DMS53 treated with DMSO at 0.1 percent for 48 hours (cell line): ENCODE measurements at regions not wholly inside any gene's neighbourhood (a gene's known extent, or its start where the extent isn't known, plus 50 kb on each side); places are given as distances from the start of the nearest gene placed in this dataset.

ENCODE experiments used
- DNase-seq: peaks from one replicate; lab custom pipeline; 2025; ENCODE audit not compliant: unreplicated experiment; lab: John Stamatoyannopoulos, UW

DNA sequence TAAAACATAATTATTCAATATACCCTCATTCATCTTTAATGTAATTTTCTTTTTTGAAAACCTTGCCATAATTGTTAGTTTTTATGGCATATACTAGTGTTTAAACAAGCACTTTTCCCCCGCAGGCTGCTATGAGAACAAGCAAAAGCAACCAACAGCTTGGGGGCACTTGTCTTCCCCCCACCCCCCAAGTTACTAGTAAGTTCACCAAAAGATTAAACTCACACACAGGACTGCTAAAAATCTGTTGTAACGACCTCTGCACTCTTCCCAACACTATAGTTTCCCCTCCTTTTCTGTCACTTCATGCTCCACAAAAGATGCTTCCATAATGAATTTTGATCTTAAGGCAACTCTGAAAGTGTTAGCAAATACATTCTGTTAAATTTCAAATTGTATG, 474.9 kb upstream of the SOX5 start:
- no peak for DNase-seq

DNA sequence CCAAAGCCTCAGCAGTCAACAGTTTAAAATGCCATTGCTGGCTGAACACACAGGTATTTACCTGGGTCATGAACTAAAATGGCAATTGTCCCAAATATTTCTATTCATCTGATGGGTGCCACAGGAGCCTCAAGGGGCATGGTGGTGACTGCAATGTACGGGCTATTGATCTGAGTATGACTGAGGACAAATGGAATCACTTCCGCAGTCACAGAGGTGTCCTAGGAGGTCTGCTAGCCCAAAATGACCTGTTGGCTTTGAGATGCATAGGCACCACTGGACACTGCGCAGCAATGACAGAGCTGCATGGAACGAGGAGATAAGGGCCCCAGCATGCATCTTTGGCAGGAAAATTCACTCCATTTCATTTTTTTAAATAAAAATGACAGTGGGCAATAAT, 474.1 kb upstream of the SOX5 start:
- DNase-seq: no peak

DNA sequence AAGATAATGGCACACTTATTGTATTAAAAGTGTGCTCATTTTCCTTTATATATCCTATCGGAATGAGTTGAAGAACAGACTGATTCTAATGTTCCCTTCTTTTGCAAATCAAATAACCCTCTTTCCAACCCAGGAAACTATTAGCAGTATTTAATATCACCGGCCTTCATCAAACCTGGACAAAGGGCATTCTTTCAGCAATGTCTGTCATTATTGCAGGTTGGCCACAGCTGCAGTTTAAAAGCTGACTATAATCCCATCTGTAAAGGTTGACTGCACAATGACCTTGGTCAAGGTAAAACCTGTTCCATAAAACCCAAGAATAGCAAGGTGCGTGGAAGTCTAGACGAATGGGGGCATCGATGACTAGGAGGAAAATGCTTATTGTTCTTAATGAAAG, 472.3 kb upstream of the SOX5 start:
- no peak for DNase-seq

DNA sequence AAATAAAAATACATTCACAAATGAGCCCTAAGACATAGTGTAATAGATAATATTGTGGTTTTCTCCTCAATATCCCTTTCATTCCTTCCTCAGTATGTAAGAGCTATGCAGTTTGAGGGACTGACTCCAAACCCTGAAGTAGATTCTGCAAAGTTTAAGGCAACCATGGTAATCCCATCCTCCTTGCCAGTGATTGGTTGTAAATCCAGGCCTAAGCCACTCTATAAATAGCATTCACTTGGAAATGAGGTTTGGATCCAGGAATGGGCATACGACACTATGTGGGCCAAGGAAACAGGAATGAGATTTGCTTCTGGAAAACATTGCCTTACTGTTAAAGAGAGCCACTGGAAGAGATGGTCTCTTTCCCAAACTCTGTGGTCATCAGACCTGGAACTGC, 468.7 kb upstream of the SOX5 start:
- no peak for DNase-seq

DNA sequence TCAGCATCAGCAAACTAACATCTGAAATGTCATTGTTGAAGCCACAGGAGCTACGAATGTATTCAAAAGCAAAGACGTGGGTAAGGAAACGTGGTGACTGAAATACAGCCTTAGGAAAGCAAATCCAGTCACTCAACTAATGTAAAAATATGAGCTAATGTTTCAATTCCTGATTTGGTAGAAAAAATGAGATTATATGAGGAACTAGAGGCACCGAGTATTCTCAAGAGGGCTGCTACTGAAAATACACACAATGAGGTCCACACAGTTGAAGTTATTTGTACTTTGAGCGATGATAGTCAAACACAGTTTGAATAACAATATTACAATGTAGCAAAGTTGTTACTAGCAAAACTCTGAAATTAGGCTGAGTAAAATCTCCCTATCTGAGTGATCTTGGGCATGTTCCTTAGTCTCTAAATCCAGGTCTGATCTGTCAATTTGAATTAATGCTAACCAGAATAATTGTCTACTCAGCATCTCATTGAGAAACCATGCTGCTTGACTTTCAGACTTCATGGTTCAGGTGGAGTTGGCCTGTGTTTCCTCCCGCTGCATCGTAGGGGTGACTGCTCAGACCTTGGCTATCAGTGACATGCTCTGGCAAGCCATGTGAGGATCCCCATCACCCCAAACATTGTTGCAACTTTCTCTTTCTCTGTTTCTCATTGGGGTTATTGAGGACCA, 467.1 kb upstream of the SOX5 start:
- DNase-seq: no peak

DNA sequence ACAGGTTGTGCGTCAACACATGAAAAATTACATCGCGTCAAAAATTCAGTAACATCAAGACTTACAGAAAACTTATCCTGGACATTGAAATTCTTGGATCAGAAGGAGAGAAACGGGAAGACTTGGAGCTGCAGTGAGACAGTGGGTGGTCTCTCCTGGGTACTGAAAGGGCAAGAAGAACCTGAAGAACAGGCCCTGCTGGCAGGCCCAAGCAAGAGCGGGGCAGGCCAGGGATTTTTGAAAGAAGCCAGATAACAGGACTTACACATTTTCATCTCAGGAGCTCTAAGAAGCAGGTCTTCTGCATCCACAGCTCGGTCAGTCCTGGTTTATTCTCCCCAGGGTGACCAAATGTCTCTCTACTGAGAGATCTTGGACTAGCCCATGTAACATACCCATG, 466.5 kb upstream of the SOX5 start:
- no peak for DNase-seq

DNA sequence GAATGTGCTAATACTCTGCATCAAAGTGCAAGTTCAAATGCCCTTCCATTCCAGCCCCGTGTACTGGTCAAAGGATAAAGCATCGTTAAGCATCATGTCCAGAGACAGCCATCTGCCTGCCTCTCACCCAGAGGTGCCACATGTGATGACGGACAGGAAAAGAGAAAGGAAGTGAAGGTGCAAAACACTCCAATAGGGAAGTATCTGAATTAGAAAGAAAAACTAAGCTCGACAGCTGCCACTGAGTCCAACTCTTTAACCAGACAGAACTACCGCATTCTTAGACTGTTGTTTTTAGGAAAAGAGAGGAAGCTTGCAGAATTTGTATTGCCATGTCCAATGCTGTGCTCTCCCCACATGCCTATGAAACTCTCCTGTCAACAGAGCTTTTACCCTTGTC, 465.0 kb upstream of the SOX5 start:
- no peak for DNase-seq

DNA sequence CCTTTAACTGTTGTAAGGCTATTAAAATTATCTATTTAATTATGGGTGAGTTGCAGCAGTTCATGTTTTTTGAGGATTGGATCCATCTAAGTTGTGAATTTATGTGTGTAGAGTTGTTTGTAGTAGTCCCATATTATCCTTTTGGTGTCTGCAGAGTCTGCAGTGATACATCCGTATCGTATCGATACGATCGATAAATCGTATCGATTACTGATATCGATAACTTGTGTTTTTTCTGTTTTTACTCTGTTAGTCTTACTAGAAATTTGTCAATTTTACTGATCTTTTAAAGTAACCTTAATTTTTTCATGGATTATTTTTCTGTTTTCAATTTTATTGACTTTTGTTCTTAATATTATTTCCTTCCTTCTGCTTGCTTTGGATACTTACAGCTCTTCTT, 462.5 kb upstream of the SOX5 start:
- no peak for DNase-seq

DNA sequence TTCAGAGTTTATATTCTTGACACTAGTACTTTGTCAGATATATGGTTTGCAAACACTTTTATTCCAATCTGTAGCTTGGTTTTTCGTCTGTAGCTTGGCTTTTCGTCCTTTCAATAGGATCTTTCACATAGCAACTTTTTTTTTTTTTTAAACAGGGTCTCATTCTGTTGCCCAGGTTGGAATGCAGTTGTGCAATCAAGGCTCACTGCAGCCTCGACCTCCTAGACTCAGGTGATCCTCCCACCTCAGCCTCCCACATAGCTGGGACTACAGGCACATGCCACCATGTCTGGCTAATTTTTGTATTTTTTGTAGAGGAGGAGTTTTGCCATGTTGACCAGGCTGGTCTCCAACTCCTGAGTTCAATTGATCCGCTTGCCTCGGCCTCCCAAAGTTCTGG, 460.4 kb upstream of the SOX5 start:
- no peak for DNase-seq

DNA sequence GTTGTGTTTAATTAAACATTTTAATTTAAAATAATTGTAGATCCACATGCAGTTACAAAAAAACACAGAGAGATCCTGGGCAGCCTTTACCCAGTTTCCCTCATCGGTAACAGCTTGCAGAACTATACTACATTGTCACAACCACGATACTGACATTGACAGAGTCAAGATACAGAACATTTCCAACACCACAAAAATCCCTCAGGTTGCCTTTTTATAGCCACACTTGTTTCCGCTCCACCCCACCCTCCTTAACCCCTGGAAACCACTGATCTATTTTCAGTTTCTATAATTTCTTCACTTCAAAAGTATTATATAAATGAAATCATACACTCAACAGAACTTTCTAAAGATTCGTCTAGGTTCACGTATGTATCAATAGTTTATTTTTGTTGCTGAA, 458.8 kb upstream of the SOX5 start:
- no peak for DNase-seq

DNA sequence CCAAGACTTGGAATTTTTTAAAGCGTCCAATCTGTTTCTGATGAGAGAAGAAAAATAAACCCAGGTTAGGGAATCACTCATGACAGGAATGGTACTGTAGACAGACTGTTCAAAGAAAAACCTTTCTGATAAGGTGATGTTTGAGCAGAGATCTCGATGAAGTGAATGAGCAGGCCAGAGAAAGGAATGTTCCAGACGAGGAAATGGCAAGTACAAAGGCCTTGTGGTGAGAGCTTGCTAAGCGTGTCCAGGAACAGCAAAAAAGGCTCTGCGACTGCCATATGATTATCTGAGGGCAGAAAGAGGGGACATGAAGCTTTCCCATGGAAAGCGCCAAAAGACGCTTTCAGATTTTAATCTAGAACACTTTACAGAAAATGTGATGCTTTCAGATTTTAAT, 458.4 kb upstream of the SOX5 start:
- DNase-seq: no peak

DNA sequence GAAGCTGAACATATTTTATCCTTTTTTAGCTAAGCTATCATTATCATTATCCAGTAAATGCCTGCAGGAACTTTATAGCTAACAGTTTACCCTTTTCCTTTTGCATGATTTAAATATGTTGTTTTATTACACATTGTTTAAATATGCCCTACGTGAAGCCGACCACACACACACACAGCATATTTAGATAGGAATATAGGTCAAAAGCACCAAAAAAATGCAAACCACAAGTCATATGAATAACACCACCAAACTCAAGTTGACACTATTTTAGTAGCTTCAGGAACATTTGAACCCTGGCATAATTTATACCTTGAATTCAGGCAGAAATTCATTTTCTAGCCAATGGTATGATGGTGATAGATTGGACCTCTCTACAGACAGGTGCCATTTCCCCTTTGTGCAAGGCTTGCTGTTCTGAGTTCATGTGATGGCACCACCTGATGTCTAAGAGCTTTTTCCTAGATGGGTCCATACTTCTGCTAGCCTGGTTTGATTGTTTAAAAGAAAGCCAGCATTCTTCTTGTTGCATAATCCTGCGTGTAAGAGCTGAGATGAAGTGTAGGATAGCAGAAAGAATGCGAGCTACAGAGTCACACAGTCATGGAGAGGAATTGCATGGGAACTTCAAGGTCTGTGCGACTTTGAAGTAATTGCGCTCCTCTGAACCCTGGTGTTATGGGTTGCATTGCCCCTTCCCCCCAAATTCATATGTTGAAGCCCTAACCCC, 454.8 kb upstream of the SOX5 start:
- no peak for DNase-seq

DNA sequence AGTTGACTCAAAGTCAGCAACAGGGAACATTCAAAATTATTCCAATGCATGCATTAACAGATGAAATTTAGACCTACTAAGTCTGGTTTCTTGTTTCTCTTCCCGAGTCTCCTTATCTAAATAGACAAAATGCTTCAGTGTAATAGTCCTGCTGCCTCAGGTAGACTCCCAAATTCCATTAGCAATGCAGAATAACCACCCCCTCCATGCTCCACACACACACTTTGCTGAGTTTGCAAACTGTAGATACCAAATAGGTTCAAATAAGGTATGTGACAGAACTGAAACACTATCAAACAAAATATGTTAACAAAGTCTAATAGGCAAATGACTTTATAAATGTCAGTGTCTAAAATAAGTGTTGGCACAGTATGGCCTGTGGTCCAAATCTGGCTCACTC, 451.1 kb upstream of the SOX5 start:
- DNase-seq: no peak

DNA sequence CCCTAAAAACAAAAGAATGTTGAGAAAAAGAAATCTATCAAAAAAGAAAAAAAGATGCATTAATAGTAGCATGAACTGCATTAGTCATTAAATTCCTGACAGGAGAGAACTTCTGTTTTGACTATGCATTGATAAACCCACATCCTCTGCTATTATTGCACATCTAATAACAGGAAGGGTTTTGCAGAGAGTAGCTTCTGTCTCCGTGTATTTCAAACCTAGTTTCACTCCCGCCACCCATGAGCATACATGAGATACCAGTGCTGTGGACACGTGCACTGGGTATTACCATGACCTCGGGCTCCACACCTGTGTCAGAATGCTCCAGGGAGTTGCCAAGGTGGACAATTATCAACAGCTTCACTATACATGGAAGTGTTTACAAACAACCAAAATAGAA, 449.1 kb upstream of the SOX5 start:
- DNase-seq: no peak

DNA sequence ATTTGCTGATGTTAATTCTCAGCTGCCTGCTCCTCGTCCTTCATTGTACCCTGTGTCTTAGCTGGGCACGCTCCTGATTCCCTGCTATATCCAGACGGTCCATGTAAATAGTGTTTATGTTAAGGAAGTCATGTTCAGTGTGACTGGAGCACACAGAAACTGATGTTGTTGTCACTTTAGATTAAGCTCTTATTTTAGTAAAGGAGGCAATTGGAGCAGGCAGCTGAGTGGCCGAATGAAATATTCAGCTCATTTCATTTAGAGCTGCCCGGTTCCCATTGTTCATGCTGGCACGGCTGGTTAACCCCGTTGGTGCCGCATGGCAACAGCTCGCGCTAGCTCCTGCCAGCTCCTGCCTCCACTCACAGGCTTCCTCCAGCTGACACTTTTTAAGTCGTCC, 446.8 kb upstream of the SOX5 start:
- no peak for DNase-seq

DNA sequence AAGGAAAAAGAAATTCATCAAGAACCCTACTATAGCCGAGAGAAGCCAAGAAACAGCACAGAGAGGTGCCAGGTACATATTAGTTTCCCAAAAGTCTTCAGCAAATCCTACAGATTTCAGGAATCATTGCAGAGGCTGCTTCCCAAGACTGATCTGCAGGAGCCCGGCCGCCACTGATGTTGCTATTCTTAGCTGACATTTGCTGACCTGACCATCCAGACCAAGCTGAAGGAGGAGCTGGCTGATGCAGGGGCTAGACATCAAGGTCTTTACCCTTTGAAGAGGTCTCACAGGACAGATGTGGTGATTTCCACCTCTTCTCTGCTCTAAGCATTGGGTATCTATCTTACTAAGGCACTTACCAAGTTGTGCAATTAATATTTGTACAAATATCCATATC, 444.8 kb upstream of the SOX5 start:
- DNase-seq: no peak

DNA sequence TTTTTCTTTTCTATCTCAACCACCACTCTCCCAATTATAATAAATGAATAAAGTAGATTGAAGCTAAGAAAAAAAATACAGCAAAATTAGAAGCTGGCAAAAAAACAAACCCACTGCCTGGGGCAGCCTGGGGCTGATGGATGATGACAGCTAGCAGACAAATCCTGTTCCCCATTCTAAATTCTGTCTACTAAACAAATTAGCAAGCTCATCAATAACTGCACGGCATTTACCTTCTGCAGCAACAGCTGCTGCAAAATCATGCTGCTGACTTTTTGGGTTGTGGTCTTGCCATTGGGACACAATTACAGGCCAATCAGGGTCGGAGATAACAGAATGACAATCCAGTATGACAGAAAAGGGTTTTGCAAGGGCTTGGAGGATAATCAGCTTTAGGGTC, 443.6 kb upstream of the SOX5 start:
- no peak for DNase-seq

DNA sequence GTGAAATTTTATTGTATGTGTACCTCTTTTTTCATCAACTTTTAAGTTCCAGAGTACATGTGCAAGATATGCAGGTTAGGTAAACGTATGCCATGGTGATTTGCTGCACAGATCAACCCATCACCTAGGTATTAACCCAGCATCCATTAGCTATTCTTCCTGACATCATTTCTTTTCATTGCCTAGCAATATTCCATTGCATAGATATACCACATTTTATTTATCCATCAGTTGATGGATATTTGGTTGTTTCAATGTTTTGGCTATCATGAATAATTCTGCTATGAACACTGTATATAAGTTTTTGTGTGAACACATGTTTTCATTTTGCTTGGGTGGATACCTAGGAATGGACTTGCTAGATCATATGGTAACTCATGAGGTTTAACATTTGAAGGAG, 439.9 kb upstream of the SOX5 start:
- no peak for DNase-seq

DNA sequence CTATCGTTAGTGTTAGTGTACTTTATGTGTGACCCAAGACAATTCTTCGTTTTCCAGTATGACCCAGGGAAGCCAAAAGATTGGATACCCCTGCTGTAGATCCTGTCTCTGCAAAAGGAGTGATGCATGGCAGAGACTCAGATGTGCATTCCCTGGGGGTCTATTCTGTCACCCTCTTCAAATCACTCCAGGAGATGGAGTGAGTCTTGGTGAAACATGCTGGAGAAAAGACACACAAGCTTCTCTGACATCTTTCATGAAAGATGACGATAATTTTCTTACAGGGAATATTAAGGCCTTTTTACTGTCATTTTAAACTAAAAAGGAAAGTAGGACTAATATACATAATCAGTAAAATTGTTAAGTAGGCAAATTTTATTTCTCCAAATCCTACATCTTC, 437.9 kb upstream of the SOX5 start:
- DNase-seq: no peak

DNA sequence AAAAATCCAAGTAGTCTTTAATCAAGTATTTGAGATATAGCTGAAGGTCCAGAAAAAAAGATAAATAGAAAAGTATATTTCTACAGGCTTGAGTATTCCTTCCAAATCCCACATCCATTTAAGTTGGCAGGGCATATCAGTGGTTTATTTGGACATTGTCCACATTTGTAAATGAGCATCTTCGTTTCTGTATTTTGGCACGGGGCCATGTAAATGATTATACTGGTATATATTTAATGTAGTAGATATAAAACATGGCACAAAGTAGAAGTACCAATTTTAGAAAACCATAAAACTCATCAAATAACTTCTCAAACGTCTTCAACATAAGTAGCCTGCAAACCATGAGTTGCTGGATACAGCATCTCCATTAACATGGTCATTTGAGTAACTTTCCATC, 437.4 kb upstream of the SOX5 start:
- no peak for DNase-seq

DNA sequence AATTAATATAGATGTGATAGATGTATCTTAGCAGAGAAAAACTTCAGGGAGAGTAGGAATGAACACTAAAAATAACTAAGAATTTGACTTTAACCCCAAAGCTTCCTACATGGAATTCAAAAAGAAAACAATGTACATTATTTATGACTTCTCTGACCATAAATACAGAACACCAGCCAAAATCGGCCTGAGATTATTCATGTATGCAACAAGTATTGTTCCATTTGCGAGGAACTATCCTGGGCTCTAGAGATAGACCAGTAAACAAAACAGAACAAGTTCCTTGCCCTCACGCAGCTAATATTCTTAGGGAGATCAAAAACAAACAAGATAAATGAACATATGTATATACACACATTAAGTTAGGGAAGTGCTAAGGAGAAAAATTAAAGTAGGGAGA, 432.3 kb upstream of the SOX5 start:
- no peak for DNase-seq

DNA sequence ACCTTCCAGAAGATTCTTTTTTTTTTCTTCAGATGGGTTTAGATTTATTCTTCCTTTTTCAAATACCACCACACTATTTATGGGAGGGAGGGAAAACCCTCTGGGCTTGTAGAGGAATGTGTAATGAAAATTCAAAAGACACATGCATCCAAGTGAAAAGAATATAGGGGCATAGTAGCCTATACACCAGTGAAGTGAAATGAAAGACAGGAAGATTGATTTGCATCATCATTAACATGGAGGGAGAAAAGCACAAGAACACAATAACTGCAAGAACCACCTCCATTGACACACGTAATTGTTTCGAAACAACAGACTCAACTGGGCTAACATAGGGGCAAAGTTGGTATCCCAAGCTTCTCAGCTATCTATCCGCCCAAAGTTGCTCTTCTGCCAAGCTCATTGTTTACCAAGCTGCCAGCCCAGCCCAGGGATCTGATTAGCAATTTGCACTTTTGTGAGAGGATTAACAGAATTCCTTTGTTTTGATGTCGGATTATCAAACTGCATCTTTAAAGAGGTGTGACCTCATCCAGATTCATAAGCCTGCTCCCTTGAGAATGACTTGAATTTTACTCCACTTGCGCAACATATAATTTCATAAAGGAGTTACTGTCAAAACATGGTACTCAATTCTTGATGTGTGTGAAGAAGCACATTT, 430.5 kb upstream of the SOX5 start:
- no peak for DNase-seq

DNA sequence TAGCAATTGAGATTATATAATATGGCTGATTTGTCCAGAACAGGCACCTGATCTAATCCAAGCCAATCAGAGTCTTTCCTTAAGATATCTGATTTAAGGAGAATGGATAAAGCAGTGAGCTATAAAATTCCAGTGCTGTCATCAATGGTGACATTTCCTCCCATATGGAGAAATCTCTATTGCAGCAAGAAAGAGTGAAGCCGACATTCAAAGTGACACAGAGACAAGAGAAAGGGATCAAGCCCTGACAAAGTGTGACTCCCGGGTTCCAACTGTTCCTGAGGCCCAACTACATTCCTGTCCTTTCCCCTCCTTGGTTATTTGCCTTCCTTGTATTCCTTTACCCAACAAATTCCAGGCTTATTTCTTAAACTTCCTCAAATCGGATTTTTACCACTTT, 430.0 kb upstream of the SOX5 start:
- no peak for DNase-seq
